ENCODE measurements at regions not wholly inside any gene's neighbourhood (a gene's known extent, or its start where the extent isn't known, plus 50 kb on each side); places are given as distances from the start of the nearest gene placed in this dataset.
"Not testable (repeated sequence)": the region's sequence is repeated elsewhere in the genome, so short reads cannot be mapped to it uniquely, and the experiment has no call there.

DNA sequence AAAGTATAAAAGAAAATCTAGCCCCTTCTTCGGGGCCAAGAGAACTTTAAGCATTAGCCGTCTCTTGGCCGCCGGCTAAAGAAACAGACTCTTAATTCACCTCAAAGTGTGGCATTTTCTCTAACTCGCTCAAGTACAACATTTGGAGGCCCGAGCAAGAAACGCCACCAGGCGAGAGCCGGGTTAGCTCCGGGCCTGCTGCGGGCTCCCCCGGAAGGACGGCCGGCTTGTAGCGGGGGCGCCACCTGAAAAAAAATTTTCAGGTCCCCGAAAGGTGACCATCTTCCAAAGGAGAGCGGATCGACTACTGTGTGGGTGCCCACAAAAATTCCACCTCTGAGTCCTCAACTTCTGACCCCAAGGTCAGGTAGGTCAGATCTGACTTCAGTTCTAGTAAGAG, 156.0 kb downstream of the DEFB131A start:
- DNase-seq (ENCODE audit: low spot score) = no peak
- no peak for ATAC-seq
- intact Hi-C loops (cut with DNase I) = no loop called here

DNA sequence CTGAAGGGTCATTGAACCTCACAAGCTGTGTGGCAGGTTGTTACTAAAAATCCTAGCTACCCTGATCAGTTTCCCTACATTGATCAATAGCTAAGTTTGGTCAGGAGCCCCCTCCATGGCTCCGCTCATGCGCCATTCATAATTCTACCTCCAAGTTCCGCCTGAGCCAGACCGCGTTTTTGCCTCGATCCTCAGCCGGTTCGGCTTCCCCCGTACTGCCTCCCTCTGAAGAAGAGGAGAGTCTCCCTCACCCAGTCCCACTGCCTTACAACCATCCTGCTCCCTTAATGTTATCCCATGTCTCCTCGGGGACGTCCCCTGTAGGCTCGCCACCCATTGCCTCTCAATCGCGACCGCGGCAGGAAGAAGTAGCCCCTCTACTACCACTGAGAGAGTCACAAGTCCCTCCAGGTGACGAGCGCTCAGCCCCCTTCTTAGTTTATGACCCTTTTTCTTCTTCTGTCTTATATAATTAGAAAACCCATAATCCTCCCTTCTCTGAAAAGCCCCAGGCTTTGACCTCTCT, 158.2 kb downstream of the DEFB131A start:
- ATAC-seq (no peak), DNase-seq (ENCODE audit: low spot score) (no peak)
- intact Hi-C loops (cut with DNase I) = no loop called here

DNA sequence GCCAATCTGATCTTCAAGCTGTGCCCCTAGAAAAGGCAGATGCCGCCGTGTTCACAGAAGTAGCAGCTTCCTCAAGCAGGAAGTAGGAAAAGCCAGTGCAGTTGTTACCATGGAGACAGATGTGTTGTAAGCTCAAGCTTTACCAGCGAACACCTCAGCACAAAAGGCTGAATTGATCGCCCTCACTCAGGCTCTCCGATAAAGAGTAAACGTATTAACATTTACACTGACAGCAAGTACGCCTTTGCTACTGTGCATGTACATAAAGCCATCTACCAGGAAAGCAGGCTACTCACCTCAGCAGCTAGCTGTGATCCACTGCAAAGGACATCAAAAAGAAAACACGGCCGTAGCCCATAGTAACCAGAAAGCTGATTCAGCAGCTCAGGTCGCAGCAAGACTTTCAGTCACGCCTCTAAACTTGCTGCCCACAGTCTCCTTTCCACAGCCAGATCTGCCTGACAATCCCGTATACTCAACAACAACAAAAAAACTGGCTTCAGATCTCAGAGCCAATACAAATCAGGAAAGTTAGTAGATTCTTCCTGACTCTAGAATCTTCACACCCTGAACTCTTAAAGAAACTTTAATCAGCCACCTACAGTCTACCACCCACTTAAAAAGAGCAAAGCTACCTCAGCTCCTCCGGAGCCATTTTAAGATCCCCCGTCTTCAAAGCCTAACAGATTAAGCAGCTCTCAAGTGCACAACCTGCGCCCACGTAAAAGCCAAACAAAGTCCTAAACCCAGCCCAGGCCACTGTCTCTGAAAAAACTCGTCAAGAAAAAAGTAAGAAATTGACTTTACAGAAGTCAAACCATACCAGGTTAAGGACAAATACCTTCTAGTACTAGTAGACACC, 160.0 kb downstream of the DEFB131A start:
- DNase-seq (ENCODE audit: low spot score); intact Hi-C loops (cut with DNase I); ATAC-seq: not testable (repeated sequence)

DNA sequence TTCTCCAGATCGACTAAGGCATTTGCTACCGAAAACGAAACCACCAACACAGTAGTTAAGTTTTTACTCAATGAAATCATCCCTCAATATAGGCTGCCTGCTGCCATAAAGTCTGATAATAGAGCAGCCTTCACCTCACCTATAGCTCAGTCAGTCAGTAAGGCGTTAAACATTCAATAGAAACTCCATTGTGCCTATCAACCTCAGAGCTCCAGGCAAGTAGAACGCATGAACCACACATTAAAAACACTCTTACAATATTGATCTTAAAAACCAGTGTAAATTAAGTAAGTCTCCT, 160.6 kb downstream of the DEFB131A start:
- ATAC-seq; intact Hi-C loops (cut with DNase I); DNase-seq (ENCODE audit: low spot score): not testable (repeated sequence)

DNA sequence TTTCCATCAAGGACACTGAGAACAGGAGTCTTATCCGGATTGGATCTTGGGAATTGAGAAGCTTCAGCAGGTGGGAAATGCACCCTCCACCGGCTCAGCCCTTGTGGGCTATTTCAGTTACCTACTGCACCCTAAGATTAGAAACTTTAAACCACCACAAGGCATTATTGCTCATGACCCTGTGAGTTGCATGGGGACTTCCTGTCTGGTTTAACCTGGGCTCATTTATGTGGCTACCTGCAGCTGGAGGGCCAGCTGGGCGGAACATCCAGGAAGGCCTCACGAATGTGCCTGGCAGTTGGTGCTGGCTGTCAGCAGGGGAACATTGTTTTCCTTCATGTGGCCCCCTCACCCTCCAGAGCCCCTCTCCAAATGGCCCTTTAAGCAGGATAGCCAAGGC, 164.1 kb downstream of the DEFB131A start:
- no peak for ATAC-seq
- DNase-seq (ENCODE audit: low spot score) = no peak
- intact Hi-C loops (cut with DNase I) = no loop called here

DNA sequence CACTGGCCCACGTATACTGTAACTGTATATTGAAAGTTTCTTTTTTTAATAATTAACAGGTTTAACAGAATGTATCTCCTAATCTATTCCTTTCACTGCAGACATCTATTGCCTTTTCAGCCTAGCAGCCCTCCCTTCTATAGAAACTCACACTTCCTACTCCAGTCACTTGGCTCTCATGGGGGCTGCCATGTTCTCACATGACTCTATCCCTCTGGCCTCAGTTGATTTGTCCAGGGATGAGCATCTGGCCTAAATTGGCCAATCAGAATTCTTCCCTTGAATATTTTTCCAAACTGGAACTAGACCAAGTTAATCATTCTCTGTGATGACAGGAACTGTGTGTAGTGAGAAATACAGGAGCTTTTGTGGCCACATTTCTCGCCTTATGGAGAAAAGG, 166.1 kb downstream of the DEFB131A start:
- DNase-seq (ENCODE audit: low spot score); ATAC-seq; intact Hi-C loops (cut with DNase I): not testable (repeated sequence)

DNA sequence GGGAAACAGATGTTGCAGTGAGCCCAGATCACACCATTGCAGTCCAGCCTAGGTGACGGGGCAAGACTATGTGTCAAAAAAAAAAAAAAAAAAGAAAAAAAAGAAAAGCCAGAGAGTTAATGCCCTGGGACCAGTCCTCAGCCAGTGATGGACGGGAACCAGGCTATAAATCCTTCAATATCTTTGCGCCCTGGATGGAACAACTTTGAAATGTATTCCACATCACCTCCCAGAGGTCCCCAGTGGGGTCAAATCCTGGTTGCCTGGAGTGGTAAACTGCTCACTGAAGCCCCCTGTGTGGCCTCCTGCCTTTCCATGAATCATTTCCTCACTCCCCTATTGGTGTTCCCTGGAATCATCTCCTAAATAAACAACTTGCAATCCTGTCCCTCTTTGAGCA, 166.9 kb downstream of the DEFB131A start:
- no peak for DNase-seq (ENCODE audit: low spot score)
- no peak for ATAC-seq
- intact Hi-C loops (cut with DNase I) = no loop called here

DNA sequence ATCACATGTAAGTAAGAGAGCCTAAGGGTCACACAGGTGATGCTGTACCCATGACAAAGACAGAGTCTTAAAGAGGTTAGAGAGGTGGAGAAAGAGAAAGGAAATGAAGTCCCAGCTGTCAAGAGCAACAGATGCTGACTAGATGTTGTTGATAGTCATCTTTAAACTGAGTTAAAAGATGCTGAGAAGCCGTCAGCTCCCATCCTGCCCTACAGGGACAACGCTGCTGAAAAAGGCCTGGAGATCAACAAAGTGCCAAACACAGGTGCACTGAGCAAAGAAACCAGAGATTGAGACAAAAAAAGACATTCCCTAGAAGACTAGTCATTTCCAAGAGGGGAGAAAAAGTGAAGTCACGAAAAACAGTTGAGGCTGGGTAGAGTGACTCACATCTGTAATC, 145.0 kb upstream of the DRD5 start:
- DNase-seq (ENCODE audit: low spot score); ATAC-seq; intact Hi-C loops (cut with DNase I): not testable (repeated sequence)

DNA sequence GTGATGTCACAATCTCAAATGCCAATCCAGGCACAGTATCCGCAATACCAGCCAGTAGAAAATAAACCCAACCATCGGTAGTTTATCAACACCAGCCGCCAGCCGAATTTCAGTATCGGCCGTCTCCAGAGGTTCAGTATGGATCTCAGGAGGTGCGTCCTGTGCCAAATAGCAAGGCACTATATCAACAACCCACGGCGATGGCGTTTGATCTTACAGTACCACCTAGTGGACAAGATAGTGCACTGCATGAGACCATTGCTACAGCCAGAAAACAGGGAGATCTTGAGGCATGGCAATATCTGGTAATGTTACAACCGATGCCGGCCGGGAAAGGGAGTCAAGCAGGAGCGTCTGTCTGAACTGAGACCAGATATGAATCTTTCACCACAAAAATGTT, 121.8 kb upstream of the DRD5 start:
- intact Hi-C loops (cut with DNase I); DNase-seq (ENCODE audit: low spot score); ATAC-seq: not testable (repeated sequence)

DNA sequence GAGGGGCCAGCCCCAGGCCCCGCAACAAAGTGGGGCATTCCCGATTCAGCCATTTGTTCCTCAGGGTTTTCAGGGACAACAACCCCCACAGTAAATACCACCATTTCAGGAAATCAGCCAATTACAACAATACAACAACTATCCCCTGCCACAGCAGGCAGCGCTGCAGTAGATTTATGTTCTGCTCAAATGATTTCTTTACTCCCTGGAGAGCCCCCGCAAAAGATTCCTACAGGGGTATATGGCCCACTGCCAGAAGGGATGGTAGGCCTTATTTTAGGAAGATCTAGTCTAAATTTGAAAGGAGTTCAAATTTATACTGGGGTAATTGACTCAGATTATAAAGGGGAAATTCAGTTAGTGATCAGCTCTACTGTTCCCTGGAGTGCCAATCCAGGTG, 120.5 kb upstream of the DRD5 start:
- intact Hi-C loops (cut with DNase I); DNase-seq (ENCODE audit: low spot score): not testable (repeated sequence)

DNA sequence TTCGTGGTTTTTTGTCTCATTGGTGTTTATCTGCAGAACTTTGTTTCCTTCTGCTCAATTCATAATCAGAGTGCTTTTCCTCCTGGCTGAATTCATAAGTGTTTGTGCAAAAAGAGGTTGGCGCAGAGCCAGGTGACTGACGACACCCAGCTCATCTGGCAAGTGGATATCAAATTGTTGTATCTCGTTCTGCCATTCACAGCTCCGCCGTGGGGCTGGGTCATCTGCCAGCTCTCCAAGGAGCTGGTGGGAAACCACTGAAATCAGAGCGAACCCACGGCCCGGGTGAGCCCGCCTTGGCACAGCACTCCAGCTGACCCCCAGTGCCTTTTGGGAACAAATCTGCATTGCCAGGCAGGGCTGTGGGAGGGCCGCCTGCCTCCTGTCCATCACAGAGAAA, 110.7 kb upstream of the DRD5 start:
- intact Hi-C loops (cut with DNase I); ATAC-seq: not testable (repeated sequence)
- DNase-seq (ENCODE audit: low spot score) = peak; percentile 81

More for the DNA sequence above, 120.5 kb upstream of the DRD5 start:
- not testable (repeated sequence) for ATAC-seq

DNA sequence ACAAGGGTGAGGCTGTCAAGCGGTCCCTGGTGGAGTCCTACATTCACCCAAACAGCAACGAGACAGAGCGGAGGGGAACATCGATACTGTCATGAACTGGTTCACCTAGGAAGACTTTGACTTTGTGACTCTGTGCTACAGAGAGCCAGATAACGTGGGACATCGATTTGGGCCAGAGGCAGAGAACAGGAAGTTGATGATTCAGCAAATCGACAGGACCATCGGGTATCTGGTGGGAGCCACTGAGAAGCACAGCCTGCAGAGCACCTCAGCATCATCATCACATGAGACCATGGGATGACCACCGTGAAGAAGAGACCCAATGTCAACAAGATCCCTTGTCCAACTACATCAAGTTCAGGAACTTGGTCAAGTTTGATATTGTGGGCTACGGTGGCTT, 104.1 kb upstream of the DRD5 start:
- DNase-seq (ENCODE audit: low spot score); intact Hi-C loops (cut with DNase I); ATAC-seq: not testable (repeated sequence)

DNA sequence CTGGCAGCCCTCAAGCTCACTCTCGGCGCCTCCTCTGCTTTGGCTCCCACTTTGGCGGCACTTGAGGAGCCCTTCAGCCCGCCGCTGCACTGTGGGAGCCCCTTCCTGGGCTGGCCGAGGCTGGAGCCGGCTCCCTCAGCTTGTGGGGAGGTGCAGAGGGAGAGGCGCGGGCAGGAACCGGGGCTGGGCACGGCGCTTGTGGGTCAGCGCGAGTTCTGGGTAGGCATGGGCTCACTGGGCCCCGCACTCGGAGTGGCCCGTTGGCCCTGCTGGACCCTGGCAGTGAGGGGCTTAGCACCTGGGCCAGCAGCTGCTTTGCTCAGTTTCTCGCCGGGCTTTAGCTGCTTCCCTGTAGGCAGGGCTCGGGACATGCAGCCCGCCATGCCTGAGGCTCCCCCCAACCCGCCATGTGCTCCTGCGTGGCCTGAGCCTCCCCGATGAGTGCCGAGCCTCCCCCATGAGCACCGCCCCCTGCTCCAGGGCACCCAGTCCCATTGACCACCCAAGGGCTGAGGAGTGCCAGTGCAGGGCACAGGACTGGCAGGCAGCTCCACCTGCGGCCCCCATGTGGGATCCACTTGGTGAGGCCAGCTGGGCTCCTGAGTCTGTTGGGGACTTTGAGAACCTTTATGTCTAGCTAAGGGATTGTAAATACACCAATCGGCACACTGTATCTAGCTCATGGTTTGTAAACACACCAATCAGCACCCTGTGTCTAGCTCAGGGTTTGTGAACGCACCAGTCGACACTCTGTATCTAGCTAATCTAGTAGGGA, 101.5 kb upstream of the DRD5 start:
- intact Hi-C loops (cut with DNase I) = no loop called here
- no peak for ATAC-seq
- DNase-seq (ENCODE audit: low spot score) = no peak

DNA sequence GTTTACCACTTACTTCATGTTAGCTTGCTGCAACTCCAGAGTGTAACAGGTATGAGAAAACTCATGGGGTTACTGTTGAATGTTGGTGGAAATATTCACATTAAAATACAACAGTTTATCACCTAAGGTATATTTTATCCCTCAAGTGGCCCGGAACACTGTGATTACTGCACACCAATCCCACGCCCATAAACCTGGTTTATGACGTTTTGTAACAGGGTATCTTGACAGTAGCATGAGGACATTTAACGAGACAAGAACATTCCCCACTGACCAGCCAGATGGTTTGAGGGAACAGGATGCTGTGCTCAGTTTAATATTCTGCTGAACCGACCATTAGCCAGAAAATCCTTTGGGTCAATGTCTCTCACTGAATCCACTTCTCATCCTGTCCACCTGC, 98.3 kb upstream of the DRD5 start:
- intact Hi-C loops (cut with DNase I); DNase-seq (ENCODE audit: low spot score); ATAC-seq: not testable (repeated sequence)

DNA sequence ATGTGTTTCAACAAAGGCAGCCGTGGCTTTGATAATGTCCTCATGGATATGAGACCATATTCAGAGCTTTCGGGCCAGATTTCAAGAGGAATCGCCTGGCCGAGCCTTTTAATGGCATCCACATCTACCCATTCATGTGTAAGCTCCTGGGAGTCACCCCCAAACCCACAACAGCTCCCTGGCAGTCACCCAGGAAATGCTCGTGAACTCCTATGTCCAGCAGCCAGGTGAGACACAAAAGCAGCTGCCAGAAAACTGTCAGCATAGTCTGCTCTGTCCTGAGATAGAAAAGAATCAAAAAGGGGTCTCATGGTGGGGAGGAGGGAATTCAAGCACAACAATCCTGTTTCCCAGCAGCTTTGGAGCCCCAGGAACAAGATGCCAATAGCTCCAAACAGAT, 96.4 kb upstream of the DRD5 start:
- intact Hi-C loops (cut with DNase I); ATAC-seq; DNase-seq (ENCODE audit: low spot score): not testable (repeated sequence)

DNA sequence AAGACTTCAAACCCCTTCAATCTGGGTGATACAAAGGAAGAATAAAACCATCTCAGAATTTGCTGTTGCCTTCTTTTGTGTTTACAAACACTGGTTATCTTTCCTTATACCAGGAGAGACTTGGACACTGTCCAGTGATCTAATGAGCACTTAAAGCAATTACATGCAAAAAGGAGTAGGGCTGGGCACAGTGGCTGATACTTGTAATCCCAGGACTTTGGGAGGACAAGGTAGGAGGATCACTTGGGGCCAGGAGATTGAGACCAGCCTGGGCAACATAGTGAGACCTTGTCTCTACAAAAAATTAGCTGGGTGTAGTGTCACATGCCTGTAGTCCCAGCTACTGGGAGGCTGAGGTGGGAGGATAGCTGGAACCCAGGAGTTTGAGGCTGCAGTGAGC, 95.7 kb upstream of the DRD5 start:
- ATAC-seq = no peak
- intact Hi-C loops (cut with DNase I) = no loop called here
- no peak for DNase-seq (ENCODE audit: low spot score)

DNA sequence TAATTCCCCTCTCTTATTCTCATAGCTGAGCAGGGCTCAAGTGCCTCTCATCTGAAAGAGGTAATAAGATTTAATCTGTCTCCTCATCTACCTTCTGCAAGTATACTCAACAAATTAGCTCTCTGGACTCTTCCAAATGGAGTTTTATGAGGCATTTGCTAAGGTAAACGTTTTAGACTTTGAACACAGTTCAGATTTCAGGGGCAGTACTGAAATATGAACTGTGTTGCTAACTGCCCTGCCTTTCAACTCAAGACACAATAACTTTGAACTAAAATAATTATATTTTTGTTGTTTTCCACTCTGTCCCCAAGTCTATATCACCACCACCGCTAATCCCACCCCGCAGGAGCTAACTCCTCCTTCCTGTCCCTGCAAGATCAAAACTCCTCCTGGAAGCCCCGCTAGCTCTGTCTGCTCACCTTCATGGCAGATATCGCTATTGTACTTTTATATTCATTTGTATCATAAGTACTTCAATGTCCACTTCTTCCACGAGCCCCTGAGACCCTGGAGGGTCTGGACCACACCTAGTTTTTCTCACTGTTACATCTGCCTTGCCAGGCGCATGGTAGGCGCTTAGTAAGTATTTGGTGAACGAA, 90.7 kb upstream of the DRD5 start:
- ATAC-seq; intact Hi-C loops (cut with DNase I); DNase-seq (ENCODE audit: low spot score): not testable (repeated sequence)

DNA sequence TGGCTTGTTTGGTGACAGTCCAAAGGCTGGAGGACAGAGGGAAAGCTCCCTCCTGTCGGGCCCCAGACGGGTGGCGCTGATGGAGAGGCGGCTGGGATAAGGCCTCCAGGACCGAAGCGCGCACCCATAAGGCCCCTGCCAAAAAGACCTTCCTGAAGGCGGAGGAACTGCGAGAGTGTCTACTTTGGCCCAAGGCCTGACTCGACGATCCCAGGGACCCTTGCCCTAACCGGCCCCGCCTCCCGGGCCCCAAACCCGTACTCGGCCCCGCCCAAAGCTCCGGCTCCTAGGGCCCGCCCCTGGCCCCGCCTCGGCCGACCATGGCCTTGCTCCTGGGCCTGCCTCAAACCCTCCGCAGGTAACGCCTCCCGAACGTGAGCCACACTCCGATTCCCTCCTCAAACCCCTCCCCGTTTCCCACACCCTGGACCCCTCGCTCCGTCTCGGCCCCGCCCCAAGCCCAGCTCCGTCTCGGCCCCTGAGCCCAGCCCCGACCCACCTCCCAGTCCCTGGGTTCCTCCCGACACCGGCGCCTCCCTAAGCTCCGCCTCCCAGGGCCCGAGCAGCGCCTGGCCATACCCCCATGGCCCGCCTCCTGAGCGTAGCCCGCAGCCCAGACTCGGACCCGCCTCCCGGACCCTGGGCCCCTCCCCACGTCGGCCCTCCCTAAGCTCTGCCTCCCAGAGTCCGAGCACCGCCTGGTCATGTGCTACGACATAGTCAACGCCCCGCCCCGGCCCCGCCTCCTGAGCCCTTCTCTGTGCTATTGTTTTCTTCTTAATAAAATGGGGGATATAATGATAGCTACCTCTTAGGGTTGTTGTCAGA, 90.0 kb upstream of the DRD5 start:
- intact Hi-C loops (cut with DNase I) = no loop called here
- DNase-seq (ENCODE audit: low spot score) = peak; percentile 98
- peak; percentile 100 for ATAC-seq

Measured in sciatic nerve (tissue), 2 donors.